B cell (primary cell): ENCODE measurements at regions not wholly inside any gene's neighbourhood (a gene's known extent, or its start where the extent isn't known, plus 50 kb on each side); places are given as distances from the start of the nearest gene placed in this dataset.

Source experiments
- CTCF ChIP-seq: fragments of 200-600 bp; IDR thresholded peaks from one replicate; pipeline ENCODE4 v1.8.0; 2022; ENCODE audit warnings: antibody characterized with exemption, mild to moderate bottlenecking
- EZH2 ChIP-seq: IDR thresholded peaks from 2 replicates; pipeline ENCODE4 v1.6.1; 2012; ENCODE audit warnings: borderline replicate concordance, low read depth, mild to moderate bottlenecking, moderate library complexity, low read length; ENCODE audit not compliant: insufficient read depth, poor library complexity, severe bottlenecking

GRCh38 chr20:57049296-57049695 is 217.1 kb downstream of the BMP7 start:
- TF ChIP-seq CTCF (no peak), EZH2 (no peak)
